HG03025 (cell line): ENCODE measurements at regions not wholly inside any gene's neighbourhood (a gene's known extent, or its start where the extent isn't known, plus 50 kb on each side); places are given as distances from the start of the nearest gene placed in this dataset.
"Not testable (repeated sequence)": the region's sequence is repeated elsewhere in the genome, so short reads cannot be mapped to it uniquely, and the experiment has no call there.

Source experiments
- ATAC-seq: cut with Tn5 transposase; IDR thresholded peaks from one replicate; pipeline ENCODE4 v1.9.1; 2021; ENCODE audit warnings: mild to moderate bottlenecking, moderate library complexity; ENCODE audit not compliant: unreplicated experiment, low FRiP score

DNA sequence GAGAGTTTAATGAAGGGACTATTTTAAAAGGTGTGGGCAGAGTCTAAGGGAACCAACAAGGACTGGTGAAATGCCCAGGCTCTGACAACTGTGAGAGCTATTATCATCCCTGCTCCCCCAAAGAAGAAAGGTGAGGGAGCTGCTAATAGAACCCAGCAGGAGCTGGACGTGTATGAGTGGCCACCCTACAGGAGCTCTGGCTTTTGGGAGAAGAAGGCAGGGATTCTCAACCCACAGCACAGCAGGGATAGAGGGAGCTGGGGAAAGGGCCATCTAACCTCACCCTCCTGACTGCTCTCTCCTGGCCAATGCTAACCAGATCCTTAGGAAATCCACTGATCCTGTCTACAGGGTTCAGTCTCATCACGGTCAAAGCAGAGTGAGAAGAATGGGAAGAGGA, 57.1 kb downstream of the GRIN2B start:
- ATAC-seq: no peak

- no peak for ATAC-seq
Measured at GRCh38 chr12:13918897-13919296, 62.5 kb downstream of the GRIN2B start.

DNA sequence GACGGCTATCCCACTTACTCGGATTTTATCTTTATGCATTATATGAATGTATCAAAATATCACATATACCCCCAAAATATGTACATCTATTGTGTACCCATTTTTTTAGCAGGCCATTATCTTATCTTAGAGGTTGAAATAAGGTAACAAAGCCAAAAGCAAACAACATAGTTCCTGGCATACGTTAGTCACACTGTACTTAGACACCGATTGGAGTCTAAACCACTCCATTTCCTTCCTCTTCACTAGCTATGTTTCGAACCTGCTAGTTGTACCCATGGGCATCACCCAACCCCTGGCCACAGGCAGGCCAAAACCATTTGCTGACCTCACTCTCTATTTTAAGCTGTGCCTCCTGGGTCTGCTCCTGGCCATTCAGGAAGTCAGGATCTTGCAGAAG, 66.3 kb downstream of the GRIN2B start:
- ATAC-seq: no peak

GRCh38 chr12:13913371-13913770, 68.0 kb downstream of the GRIN2B start:
- no peak for ATAC-seq

GRCh38 chr12:13911756-13912554, 69.4 kb downstream of the GRIN2B start:
- ATAC-seq: no peak

DNA sequence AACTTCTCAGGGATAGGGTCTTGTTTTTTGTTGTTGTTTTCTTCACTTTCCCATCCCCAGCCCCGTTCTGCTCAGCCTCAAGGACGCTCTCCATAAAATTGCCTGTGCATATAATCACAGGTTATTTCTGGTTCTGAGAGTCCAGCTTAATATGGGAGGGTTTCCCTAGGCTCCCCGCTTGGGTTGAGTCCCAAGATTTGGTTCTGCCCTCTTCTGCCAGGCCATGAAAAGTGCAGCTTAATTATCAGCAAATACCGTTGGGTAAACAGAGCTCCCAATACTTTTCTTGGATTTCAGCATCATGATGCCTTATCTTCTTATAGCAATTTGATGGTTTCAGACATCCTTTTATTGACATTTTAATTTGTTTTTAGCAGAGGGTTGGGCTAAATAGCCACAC, 75.6 kb downstream of the GRIN2B start:
- ATAC-seq: no peak

DNA sequence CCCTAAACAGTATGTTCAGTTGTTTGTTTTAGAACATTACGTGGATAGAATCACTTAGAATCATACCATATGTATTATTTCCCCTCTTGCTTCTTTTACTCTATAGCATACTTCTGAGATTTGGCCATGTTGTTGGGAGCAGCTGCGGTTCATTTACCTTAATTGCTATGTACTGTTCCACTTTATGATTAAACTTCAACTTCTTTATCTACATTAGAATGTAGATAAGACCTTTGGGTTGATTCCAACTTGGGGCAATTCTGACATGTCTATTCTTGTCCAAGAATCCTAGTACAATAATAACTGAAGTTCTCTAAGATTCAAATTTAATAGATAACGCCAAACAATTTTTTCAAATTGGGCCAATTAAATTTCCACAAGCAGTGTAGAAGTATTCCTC, 80.7 kb downstream of the GRIN2B start:
- no peak for ATAC-seq

- ATAC-seq: not testable (repeated sequence)
Measured at GRCh38 chr12:13898387-13898786, 83.0 kb downstream of the GRIN2B start.

- no peak for ATAC-seq
Measured at GRCh38 chr12:13897811-13898210, 83.6 kb downstream of the GRIN2B start.

DNA sequence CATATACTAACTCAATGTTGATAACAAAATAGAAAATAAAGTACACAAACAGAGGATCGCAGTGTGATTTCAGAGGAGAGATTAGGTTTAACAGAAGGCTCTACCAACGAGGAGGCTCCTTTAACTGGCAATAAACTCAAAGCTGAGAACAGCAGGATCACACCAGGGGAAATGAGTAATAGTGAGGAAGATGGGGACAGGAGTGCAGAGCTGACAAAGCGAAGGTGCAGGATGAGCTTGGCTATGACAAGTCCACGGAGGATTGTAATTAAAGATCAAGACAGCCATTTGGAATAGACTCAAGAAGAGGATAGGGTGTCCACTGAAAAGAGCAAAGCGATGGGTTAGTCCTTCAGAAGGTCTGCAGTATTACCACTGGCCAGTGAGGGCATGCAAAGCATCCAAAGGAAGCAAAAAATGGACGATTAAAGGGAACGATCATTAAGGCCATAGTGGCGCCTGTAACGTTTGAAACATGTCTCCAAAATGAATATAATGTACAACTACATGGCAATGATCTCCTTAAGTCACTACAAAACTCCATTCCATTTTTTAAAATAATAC, 85.3 kb downstream of the GRIN2B start:
- ATAC-seq: no peak

DNA sequence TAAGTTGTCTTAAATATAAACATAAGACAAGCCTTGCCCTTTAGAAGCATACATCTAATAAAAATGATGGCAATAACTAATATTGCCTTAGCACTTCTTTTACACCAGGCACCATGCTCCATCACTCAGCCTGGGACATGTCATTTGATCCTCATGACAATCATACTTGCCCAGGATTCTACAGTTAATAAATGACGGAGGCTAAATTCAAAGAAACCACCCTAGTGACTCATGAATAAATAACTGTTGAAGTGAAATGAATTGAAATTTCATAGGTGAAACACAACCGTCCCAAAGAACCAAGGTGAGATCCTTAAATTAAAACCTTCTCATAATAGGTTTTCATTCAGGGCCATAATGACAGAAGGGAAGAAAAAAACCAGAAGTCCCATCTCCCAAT, 89.5 kb downstream of the GRIN2B start:
- no peak for ATAC-seq

- no peak for ATAC-seq
Measured at GRCh38 chr12:13890943-13891342, 90.5 kb downstream of the GRIN2B start.

GRCh38 chr12:13887779-13888388, 93.5 kb downstream of the GRIN2B start:
- no peak for ATAC-seq

- no peak for ATAC-seq
Measured at GRCh38 chr12:13882176-13882575, 99.2 kb downstream of the GRIN2B start.

GRCh38 chr12:13880613-13881012, 100.8 kb downstream of the GRIN2B start:
- ATAC-seq: no peak

GRCh38 chr12:13875744-13876143, 105.7 kb downstream of the GRIN2B start:
- no peak for ATAC-seq

DNA sequence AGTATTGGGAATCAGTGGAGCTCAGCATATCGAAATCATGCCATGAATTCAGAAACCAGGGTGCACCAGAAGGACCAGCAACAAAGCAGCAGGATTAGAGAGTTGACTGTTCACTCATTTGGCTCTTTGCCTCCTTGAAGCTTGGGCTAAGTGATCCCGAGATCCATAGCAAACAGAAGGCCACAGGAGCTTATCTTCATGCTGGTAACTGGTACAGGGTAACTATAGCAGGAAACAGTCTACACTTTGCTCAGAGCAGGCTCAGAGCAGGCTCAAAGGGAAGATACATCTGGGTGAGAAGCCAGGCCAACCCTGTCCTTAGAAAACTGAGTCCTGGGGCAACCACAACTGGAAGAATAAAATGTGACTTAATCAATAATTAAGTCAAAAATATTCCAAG, 111.1 kb downstream of the GRIN2B start:
- ATAC-seq: no peak

- peak; percentile 72 for ATAC-seq
Measured at GRCh38 chr12:13864081-13864673, 117.2 kb downstream of the GRIN2B start.

DNA sequence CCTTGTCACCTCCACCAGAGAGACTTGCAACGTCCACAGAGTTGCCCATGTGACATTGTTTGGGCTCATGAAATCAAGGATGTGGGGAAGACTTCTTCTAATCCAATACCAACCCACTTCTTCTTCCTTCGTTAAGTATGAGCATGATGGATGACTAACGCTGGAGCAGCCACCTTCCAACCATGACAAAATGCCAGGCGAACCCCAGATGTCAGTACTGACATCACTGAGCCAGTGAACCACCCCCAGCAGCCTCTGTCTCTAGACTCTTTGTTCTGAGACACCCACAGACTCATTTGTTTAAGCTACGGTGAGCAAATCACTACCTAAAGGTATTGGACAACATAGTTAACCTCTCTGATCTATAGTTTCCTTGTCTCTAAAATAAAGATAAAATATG, 123.7 kb downstream of the GRIN2B start:
- ATAC-seq: no peak

DNA sequence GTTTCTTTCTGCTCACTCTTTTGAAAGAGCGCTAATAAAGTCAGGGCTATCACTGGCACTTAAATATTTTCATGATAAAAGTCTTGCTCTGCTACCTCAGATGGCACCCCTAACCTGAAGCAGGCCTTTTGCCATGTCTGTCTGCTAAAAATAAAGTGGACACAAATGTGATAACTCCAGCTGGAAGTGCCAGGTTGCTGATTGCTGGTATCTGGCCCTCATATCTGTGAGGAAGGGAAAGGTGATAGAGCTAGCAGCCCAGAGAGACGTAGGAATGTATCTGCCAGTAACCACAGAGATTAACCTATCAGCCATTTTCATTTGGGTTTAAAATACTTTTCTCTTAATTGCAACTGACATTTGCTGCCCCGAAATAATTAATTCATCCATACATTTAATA, 127.9 kb downstream of the GRIN2B start:
- no peak for ATAC-seq

- ATAC-seq: no peak
Measured at GRCh38 chr12:13851828-13852227, 129.6 kb downstream of the GRIN2B start.

GRCh38 chr12:13849456-13849855, 131.9 kb downstream of the GRIN2B start:
- no peak for ATAC-seq
